A549 (cell line): ENCODE measurements at regions not wholly inside any gene's neighbourhood (a gene's known extent, or its start where the extent isn't known, plus 50 kb on each side); places are given as distances from the start of the nearest gene placed in this dataset.

ENCODE experiments used
- ATAC-seq, 2 experiments: fragments of 200-7000 bp in 1 of 2; fragments of >200 bp in 1 of 2; cut with Nextera tagmentation in 1 of 2; cut with Tn5 transposase in 1 of 2; 3 replicates each; pipeline versions ENCODE4 v1.8.0 to v1.9.1; 2018 to 2020; ENCODE audit warnings: mild to moderate bottlenecking in 1 of 2, moderate library complexity in 1 of 2
- CTCF ChIA-PET: fragments of 300-600 bp; sonication (Branson Sonifier 250); formaldehyde crosslinking; extraction: SDS; loops from one replicate; lab custom pipeline; 2021; ENCODE audit warnings: antibody characterized with exemption, inconsistent platforms; lab: Yijun Ruan, JAX
- POLR2A ChIA-PET: fragments of 350-600 bp; formaldehyde crosslinking; extraction: SDS; loops from one replicate; lab custom pipeline; 2021; ENCODE audit warnings: antibody characterized with exemption, inconsistent platforms; lab: Yijun Ruan, JAX
- DNase-seq, 2 experiments: peaks; one replicate each; pipeline versions ENCODE4 v3.0.0 to v3.0.0-alpha.2; 2011 to 2016; ENCODE audit warnings: low read depth in 1 of 2, low spot score in 1 of 2
- FAIRE-seq: peaks from 2 replicates; lab custom pipeline; 2011; peaks lifted over from hg19 to GRCh38; lab: Jason Lieb, UNC
- H3K27ac ChIP-seq, 2 experiments: fragments of >200 bp; sonication (Bioruptor Twin); formaldehyde crosslinking; 3 replicates each; pipeline ENCODE4 v1.5.1; 2016 to 2017
- H3K4me1 ChIP-seq: fragments of >200 bp; sonication (Bioruptor Twin); formaldehyde crosslinking; 3 replicates; pipeline ENCODE4 v1.6.1; 2016
- H3K4me2 ChIP-seq: fragments of >200 bp; sonication (Bioruptor Twin); formaldehyde crosslinking; 3 replicates; pipeline ENCODE4 v1.6.1; 2016
- H3K4me3 ChIP-seq: fragments of >200 bp; sonication (Bioruptor Twin); formaldehyde crosslinking; 3 replicates; pipeline ENCODE4 v1.5.1; 2016
- H3K9me3 ChIP-seq: fragments of >200 bp; sonication (Bioruptor Twin); formaldehyde crosslinking; 3 replicates; pipeline ENCODE4 v1.6.1; 2016
- BHLHE40 ChIP-seq: IDR thresholded peaks from 2 replicates; pipeline ENCODE4 v1.6.1; 2012; ENCODE audit warnings: low read depth, low read length, inconsistent platforms
- CEBPB ChIP-seq, 2 experiments: fragments of >200 bp in 1 of 2; sonication (Bioruptor Twin) in 1 of 2; formaldehyde crosslinking in 1 of 2; IDR thresholded peaks; 2 replicates each; pipeline ENCODE4 v1.6.1; 2012 to 2016
- CHD4 ChIP-seq: fragments of 200-600 bp; sonication (generic); IDR thresholded peaks from 2 replicates; pipeline ENCODE4 v1.6.1; 2016; ENCODE audit warnings: antibody characterized with exemption, mild to moderate bottlenecking, borderline replicate concordance
- EP300 ChIP-seq, 2 experiments: fragments of >200 bp; sonication (Bioruptor Twin); formaldehyde crosslinking; IDR thresholded peaks; 2 replicates in 1 of 2; 3 replicates in 1 of 2; pipeline ENCODE4 v1.6.1; 2016 to 2017
- FOSL2 ChIP-seq, 2 experiments: fragments of 450-650 bp in 1 of 2; fragments of >200 bp in 1 of 2; sonication (Bioruptor Twin) in 1 of 2; formaldehyde crosslinking; IDR thresholded peaks; 2 replicates each; pipeline versions ENCODE4 v1.5.0 to v1.6.1; 2016 to 2020; ENCODE audit warnings: mild to moderate bottlenecking in 1 of 2, moderate library complexity in 1 of 2
- FOXS1 ChIP-seq: fragments of 250-450 bp; sonication (Bioruptor Pico); IDR thresholded peaks from 2 replicates; pipeline ENCODE4 v1.5.0; 2020; ENCODE audit warnings: mild to moderate bottlenecking, moderate library complexity
- GATA3 ChIP-seq: IDR thresholded peaks from 2 replicates; pipeline ENCODE4 v1.6.1; 2012; ENCODE audit warnings: borderline replicate concordance
- HDAC2 ChIP-seq: fragments of 200-600 bp; sonication (generic); IDR thresholded peaks from 2 replicates; pipeline ENCODE4 v1.6.1; 2016
- HOXA7 ChIP-seq: fragments of 250-450 bp; sonication (Bioruptor Pico); IDR thresholded peaks from 2 replicates; pipeline ENCODE4 v1.5.0; 2020; ENCODE audit warnings: mild to moderate bottlenecking, moderate library complexity
- HOXB5 ChIP-seq: fragments of 250-450 bp; sonication (Bioruptor Pico); IDR thresholded peaks from 2 replicates; pipeline ENCODE4 v1.5.0; 2020; ENCODE audit warnings: mild to moderate bottlenecking, moderate library complexity
- JUN ChIP-seq, 2 experiments: fragments of >200 bp; sonication (Bioruptor Twin); formaldehyde crosslinking; IDR thresholded peaks; 2 replicates in 1 of 2; 3 replicates in 1 of 2; pipeline ENCODE4 v1.6.1; 2016 to 2017
- MYC ChIP-seq: IDR thresholded peaks from 2 replicates; pipeline ENCODE4 v1.6.1; 2012; ENCODE audit warnings: mild to moderate bottlenecking, inconsistent platforms, low read length, improper control_type of control experiment, borderline replicate concordance
- NFE2L2 ChIP-seq: fragments of 150-350 bp; conservative IDR thresholded peaks from 2 replicates; pipeline ENCODE4 v1.6.1; 2014; ENCODE audit warnings: low read length
- NR3C1 ChIP-seq: fragments of >200 bp; sonication (Bioruptor Twin); formaldehyde crosslinking; IDR thresholded peaks from 3 replicates; pipeline ENCODE4 v1.6.1; 2017
- POLR2A ChIP-seq: IDR thresholded peaks from 2 replicates; pipeline ENCODE4 v1.6.1; 2012; ENCODE audit warnings: mild to moderate bottlenecking, low read length
- POLR2AphosphoS2 ChIP-seq: conservative IDR thresholded peaks from 2 replicates; pipeline ENCODE4 v1.6.1; 2012; ENCODE audit warnings: low read length, improper control_type of control experiment, inconsistent platforms
- RAD21 ChIP-seq, 2 experiments: fragments of >200 bp in 1 of 2; sonication (Bioruptor Twin) in 1 of 2; formaldehyde crosslinking in 1 of 2; IDR thresholded peaks in 1 of 2; conservative IDR thresholded peaks in 1 of 2; 2 replicates in 1 of 2; 3 replicates in 1 of 2; pipeline ENCODE4 v1.6.1; 2012 to 2018; ENCODE audit warnings: inconsistent platforms in 1 of 2
- RFX5 ChIP-seq: fragments of 450-650 bp; IDR thresholded peaks from 2 replicates; pipeline ENCODE4 v1.7.1; 2014; ENCODE audit warnings: antibody characterized with exemption, mild to moderate bottlenecking, moderate library complexity
- SMC3 ChIP-seq: fragments of >200 bp; sonication (Bioruptor Twin); formaldehyde crosslinking; IDR thresholded peaks from 3 replicates; pipeline ENCODE4 v1.6.1; 2018; ENCODE audit warnings: inconsistent platforms
- TFCP2L1 ChIP-seq: fragments of 250-450 bp; sonication (Bioruptor Pico); IDR thresholded peaks from 2 replicates; pipeline ENCODE4 v1.5.0; 2021; ENCODE audit warnings: mild to moderate bottlenecking
- ZC3H11A ChIP-seq: fragments of 450-650 bp; IDR thresholded peaks from 2 replicates; pipeline ENCODE4 v1.6.1; 2014; ENCODE audit warnings: antibody characterized with exemption, mild to moderate bottlenecking
- ZFP36 ChIP-seq: fragments of 450-650 bp; IDR thresholded peaks from 2 replicates; pipeline ENCODE4 v1.6.1; 2014; ENCODE audit warnings: borderline replicate concordance; ENCODE audit not compliant: partially characterized antibody
- WGBS: methylation state at CpG from one replicate; pipeline ENCODE4 v1.1.6; 2017; ENCODE audit errors: missing lambda C conversion rate; 5-methylcytosine and 5-hydroxymethylcytosine counted together
- TF ChIP-seq, protein P1 (sequence below): fragments of 250-450 bp; sonication (Bioruptor Pico); IDR thresholded peaks from 2 replicates; pipeline ENCODE4 v1.5.0; 2021; ENCODE audit warnings: mild to moderate bottlenecking, moderate library complexity, borderline replicate concordance
- TF ChIP-seq, protein P2 (sequence below): fragments of >200 bp; sonication (Bioruptor Twin); formaldehyde crosslinking; IDR thresholded peaks from 3 replicates; pipeline ENCODE4 v1.6.1; 2016
- TF ChIP-seq, protein P3 (sequence below): fragments of >200 bp; sonication (Bioruptor Twin); formaldehyde crosslinking; IDR thresholded peaks from 3 replicates; pipeline ENCODE4 v1.5.1; 2016
- TF ChIP-seq, protein P4 (sequence below): IDR thresholded peaks from 2 replicates; pipeline ENCODE4 v1.6.1; 2012; ENCODE audit warnings: low read depth, borderline replicate concordance
- TF ChIP-seq, protein P5 (sequence below): fragments of 150-350 bp; IDR thresholded peaks from 2 replicates; pipeline ENCODE4 v1.6.1; 2014; ENCODE audit warnings: low read depth, mild to moderate bottlenecking, low read length

DNA sequence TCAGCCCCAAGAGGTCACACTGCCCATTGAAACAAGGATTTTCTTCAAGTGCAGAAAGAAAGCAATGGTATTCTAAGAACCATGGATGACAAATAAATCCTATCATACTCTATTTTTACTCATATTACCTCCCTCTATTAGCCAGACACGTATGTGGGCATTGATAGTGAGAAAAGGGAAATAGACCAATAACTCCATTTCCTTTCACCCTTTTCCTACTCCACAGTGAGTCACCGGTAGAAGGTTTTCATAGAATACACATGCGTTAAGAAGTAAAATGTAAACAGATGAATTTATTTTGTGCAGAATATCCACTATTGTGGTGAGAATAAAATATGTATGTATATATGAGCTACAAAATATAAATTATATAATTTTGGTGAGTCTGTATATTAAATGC, 568.9 kb upstream of the ADGRL4 start (continued):
- TF ChIP-seq, protein P1, sequence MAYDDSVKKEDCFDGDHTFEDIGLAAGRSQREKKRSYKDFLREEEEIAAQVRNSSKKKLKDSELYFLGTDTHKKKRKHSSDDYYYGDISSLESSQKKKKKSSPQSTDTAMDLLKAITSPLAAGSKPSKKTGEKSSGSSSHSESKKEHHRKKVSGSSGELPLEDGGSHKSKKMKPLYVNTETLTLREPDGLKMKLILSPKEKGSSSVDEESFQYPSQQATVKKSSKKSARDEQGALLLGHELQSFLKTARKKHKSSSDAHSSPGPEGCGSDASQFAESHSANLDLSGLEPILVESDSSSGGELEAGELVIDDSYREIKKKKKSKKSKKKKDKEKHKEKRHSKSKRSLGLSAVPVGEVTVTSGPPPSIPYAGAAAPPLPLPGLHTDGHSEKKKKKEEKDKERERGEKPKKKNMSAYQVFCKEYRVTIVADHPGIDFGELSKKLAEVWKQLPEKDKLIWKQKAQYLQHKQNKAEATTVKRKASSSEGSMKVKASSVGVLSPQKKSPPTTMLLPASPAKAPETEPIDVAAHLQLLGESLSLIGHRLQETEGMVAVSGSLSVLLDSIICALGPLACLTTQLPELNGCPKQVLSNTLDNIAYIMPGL (CRISPR knock-in tag) = no peak
- TF ChIP-seq SMC3 (no peak), BHLHE40 (no peak), POLR2A (no peak), POLR2AphosphoS2 (no peak), MYC (no peak), HOXA7 (no peak), HOXB5 (CRISPR knock-in tag) (no peak), CHD4 (no peak)
- TF ChIP-seq, protein P2, sequence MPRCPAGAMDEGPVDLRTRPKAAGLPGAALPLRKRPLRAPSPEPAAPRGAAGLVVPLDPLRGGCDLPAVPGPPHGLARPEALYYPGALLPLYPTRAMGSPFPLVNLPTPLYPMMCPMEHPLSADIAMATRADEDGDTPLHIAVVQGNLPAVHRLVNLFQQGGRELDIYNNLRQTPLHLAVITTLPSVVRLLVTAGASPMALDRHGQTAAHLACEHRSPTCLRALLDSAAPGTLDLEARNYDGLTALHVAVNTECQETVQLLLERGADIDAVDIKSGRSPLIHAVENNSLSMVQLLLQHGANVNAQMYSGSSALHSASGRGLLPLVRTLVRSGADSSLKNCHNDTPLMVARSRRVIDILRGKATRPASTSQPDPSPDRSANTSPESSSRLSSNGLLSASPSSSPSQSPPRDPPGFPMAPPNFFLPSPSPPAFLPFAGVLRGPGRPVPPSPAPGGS = no peak

DNA sequence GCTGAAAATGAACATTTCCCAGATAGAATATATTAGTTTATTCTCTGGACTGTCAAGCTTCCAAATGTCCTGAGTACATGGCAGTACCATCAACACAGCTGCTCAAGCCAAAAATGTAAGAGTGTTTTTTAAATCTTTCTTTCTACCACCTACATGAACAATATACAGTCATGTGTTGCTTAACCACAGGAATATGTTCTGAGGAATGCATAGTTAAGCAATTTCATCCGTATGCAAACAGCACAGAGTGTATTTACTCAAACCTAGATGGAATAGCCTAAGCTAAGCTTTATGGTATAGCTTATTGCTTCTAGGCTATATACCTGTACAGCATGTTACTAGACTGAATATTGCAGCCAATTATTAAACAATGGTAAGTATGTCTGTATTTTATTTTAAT, 561.9 kb upstream of the ADGRL4 start:
- WGBS = 14% methylated on average over 1 of the region's 1 CpG
- ATAC-seq = no peak
- DNase-seq = no peak
- no peak overlapping the region for H3K4me2 ChIP-seq
- H3K9me3 ChIP-seq = no peaks in the 10 kb centered on the region
- ChIA-PET POLR2A (no interaction called here), CTCF (no interaction called here)
- H3K27ac ChIP-seq = no peak overlapping the region
- H3K4me1 ChIP-seq = no peaks in the 10 kb centered on the region
- FAIRE-seq = no peak
- H3K4me3 ChIP-seq = no peak overlapping the region
- no peak for TF ChIP-seq BHLHE40
- no peak for TF ChIP-seq RFX5
- TF ChIP-seq CHD4 = no peak
- no peak for TF ChIP-seq HDAC2
- TF ChIP-seq CEBPB (IDR thresholded peaks at IDR 0.05) = no peak
- TF ChIP-seq FOSL2 (IDR thresholded peaks at IDR 0.05) = no peak
- no peak for TF ChIP-seq FOSL2 (CRISPR knock-in tag; IDR thresholded peaks at IDR 0.05)
- no peak for TF ChIP-seq RAD21 (conservative IDR thresholded peaks at IDR 0.05 in 1 of 2, IDR thresholded peaks at IDR 0.05 in 1 of 2)
- TF ChIP-seq ZC3H11A = no peak
- TF ChIP-seq, protein P3, sequence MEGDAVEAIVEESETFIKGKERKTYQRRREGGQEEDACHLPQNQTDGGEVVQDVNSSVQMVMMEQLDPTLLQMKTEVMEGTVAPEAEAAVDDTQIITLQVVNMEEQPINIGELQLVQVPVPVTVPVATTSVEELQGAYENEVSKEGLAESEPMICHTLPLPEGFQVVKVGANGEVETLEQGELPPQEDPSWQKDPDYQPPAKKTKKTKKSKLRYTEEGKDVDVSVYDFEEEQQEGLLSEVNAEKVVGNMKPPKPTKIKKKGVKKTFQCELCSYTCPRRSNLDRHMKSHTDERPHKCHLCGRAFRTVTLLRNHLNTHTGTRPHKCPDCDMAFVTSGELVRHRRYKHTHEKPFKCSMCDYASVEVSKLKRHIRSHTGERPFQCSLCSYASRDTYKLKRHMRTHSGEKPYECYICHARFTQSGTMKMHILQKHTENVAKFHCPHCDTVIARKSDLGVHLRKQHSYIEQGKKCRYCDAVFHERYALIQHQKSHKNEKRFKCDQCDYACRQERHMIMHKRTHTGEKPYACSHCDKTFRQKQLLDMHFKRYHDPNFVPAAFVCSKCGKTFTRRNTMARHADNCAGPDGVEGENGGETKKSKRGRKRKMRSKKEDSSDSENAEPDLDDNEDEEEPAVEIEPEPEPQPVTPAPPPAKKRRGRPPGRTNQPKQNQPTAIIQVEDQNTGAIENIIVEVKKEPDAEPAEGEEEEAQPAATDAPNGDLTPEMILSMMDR = no peak
- TF ChIP-seq MYC = no peak
- no peak for TF ChIP-seq EP300 (IDR thresholded peaks at IDR 0.05)
- TF ChIP-seq ZFP36 = no peak

DNA sequence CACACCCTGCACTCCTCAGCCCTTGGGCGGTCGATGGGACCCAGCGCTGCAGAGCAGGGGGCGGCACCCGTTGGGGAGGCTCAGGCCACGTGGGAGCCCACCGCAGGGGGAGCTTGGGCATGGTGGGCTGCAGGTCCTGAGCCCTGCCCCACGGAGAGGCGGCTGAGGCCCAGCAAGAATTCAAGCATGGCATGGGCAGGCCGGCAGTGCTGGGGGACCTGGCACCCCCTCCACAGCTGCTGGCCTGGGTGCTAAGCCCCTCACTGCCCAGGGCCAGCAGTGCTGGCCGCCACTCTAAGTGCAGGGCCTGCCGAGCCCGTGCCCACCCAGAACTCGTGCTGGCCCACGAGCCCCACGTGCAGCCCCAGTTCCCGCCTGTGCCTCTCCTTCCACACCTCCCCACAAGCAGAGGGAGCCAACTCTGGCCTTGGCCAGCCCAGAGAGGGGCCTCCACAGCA, 555.0 kb upstream of the ADGRL4 start:
- Histone ChIP-seq H3K9me3 (no peaks in the 10 kb centered on the region), H3K4me1 (no peaks in the 10 kb centered on the region), H3K4me2 (no peak overlapping the region), H3K4me3 (no peak overlapping the region), H3K27ac (no peak overlapping the region)
- DNase-seq = no peak
- no peak for ATAC-seq
- POLR2A ChIA-PET = no interaction called here
- no peak for TF ChIP-seq HOXA7
- TF ChIP-seq NR3C1 = no peak
- no peak for TF ChIP-seq TFCP2L1 (CRISPR knock-in tag)
- TF ChIP-seq BHLHE40 = no peak
- no peak for TF ChIP-seq FOXS1
- no peak for TF ChIP-seq POLR2AphosphoS2
- no peak for TF ChIP-seq GATA3
- TF ChIP-seq, protein P4, sequence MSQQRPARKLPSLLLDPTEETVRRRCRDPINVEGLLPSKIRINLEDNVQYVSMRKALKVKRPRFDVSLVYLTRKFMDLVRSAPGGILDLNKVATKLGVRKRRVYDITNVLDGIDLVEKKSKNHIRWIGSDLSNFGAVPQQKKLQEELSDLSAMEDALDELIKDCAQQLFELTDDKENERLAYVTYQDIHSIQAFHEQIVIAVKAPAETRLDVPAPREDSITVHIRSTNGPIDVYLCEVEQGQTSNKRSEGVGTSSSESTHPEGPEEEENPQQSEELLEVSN = no peak
- no peak for TF ChIP-seq NFE2L2
- TF ChIP-seq JUN (IDR thresholded peaks at IDR 0.05) = no peak
- TF ChIP-seq, protein P5, sequence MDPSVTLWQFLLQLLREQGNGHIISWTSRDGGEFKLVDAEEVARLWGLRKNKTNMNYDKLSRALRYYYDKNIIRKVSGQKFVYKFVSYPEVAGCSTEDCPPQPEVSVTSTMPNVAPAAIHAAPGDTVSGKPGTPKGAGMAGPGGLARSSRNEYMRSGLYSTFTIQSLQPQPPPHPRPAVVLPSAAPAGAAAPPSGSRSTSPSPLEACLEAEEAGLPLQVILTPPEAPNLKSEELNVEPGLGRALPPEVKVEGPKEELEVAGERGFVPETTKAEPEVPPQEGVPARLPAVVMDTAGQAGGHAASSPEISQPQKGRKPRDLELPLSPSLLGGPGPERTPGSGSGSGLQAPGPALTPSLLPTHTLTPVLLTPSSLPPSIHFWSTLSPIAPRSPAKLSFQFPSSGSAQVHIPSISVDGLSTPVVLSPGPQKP = no peak
- no peak for TF ChIP-seq FOSL2 (IDR thresholded peaks at IDR 0.05)
- TF ChIP-seq FOSL2 (CRISPR knock-in tag; IDR thresholded peaks at IDR 0.05) = no peak
- TF ChIP-seq RAD21 (conservative IDR thresholded peaks at IDR 0.05 in 1 of 2, IDR thresholded peaks at IDR 0.05 in 1 of 2) = no peak
- WGBS = no CpG with 5 or more reads among the region's 17 CpGs
- CTCF ChIA-PET = no interaction called here
- no peak for FAIRE-seq
